OCI-LY1 (cell line): ENCODE measurements at regions not wholly inside any gene's neighbourhood (a gene's known extent, or its start where the extent isn't known, plus 50 kb on each side); places are given as distances from the start of the nearest gene placed in this dataset.

Experiments used
- EZH2 ChIP-seq: fragments of 200-600 bp; sonication (generic), shearing (Covaris generic); IDR thresholded peaks from 2 replicates; pipeline ENCODE4 v1.8.0; 2017; ENCODE audit warnings: borderline replicate concordance, mixed run types, mild to moderate bottlenecking, antibody characterized with exemption, low read length, moderate library complexity, mixed read lengths
- TF ChIP-seq, protein P1 (sequence below): fragments of 200-600 bp; sonication (generic), shearing (Covaris generic); IDR thresholded peaks from 2 replicates; pipeline ENCODE4 v1.5.1; 2017; ENCODE audit warnings: mild to moderate bottlenecking, antibody characterized with exemption, low read length, moderate library complexity, mixed read lengths

DNA sequence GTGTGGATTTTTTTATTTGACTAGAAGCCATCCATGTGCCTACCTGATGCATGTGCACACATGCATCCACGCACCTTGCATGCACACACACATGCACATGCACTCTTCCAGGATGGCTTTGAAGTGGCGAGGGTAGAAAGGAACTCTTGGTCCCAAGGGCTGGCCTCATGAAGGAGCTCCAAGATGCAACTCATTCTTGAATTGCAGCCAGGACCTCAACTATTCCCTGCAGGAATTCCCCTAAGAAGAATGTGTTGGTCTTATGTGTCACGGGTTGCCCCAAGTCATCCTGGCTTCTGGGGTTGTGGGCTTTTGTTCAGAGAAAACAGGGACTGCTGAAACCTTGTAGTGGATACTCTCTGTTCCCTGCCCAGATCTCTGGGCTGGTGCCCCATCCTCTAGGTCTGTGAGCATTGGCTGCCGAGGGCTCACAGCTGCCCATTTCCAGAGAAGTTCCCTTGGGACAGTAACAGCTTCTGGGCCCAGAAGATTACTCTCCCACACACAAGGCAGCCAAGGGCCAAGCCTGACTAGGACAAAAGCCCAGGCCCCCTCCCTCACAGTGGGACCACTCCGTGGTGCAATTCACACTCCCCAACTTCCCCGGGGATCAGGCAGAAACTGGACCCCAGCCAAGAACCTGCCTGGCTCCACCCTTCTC is 137.6 kb downstream of the COPS8 start:
- TF ChIP-seq, protein P1, sequence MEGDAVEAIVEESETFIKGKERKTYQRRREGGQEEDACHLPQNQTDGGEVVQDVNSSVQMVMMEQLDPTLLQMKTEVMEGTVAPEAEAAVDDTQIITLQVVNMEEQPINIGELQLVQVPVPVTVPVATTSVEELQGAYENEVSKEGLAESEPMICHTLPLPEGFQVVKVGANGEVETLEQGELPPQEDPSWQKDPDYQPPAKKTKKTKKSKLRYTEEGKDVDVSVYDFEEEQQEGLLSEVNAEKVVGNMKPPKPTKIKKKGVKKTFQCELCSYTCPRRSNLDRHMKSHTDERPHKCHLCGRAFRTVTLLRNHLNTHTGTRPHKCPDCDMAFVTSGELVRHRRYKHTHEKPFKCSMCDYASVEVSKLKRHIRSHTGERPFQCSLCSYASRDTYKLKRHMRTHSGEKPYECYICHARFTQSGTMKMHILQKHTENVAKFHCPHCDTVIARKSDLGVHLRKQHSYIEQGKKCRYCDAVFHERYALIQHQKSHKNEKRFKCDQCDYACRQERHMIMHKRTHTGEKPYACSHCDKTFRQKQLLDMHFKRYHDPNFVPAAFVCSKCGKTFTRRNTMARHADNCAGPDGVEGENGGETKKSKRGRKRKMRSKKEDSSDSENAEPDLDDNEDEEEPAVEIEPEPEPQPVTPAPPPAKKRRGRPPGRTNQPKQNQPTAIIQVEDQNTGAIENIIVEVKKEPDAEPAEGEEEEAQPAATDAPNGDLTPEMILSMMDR, result no peak
- TF ChIP-seq EZH2, result no peak
